Rectal smooth muscle tissue (tissue), 1 donor: ENCODE measurements at regions not wholly inside any gene's neighbourhood (a gene's known extent, or its start where the extent isn't known, plus 50 kb on each side); places are given as distances from the start of the nearest gene placed in this dataset.
"Not testable (repeated sequence)": the region's sequence is repeated elsewhere in the genome, so short reads cannot be mapped to it uniquely, and the experiment has no call there.

Experiments
- H3K27ac ChIP-seq: one replicate; pipeline ENCODE4 v1.7.0; 2013; ENCODE audit warnings: low read depth, low read length, inconsistent platforms
- H3K27me3 ChIP-seq: one replicate; pipeline ENCODE4 v1.7.0; 2013; ENCODE audit warnings: low read length; ENCODE audit not compliant: control insufficient read depth, insufficient read depth
- H3K36me3 ChIP-seq: one replicate; pipeline ENCODE4 v1.7.0; 2013; ENCODE audit warnings: low read length; ENCODE audit not compliant: control insufficient read depth, insufficient read depth
- H3K4me1 ChIP-seq: one replicate; pipeline ENCODE4 v1.7.0; 2013; ENCODE audit warnings: low read length; ENCODE audit not compliant: control insufficient read depth, insufficient read depth
- H3K4me3 ChIP-seq: one replicate; pipeline ENCODE4 v1.7.0; 2013; ENCODE audit warnings: low read length
- H3K9ac ChIP-seq: one replicate; pipeline ENCODE4 v1.7.0; 2013; ENCODE audit warnings: low read length

DNA sequence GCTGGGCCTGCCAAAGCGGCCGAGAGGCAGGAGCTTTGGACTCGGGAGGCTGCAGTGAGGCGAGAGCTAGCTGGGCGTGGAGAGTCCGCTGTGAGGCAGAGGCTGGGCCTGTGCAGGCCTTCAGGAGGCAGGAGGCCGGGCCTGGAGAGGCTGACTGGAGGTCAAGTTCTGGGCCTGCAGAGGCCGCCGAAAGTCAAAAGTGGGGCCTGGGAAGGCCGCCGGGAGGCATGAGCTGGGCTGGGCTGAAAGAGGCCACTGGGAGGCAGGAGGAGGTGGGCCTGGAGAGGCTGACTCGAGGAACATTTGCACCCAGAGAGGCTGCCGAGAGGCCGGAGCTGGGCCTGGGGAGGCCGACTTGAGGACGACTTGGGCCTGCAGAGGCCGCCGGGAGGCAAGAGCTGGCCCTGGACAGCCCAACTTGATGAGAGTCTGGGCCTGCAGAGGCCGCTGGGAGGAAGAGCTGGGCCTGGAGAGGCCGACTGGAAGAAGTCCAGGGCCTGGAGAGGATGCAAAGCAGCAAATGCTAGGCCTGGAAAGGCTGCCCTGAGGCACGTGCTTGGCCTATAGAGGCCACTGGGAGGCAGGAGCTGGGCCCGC lies 72.7 kb upstream of the COBL start:
- H3K9ac ChIP-seq, H3K4me1 ChIP-seq, H3K27me3 ChIP-seq, H3K36me3 ChIP-seq, H3K27ac ChIP-seq, H3K4me3 ChIP-seq: not testable (repeated sequence)

DNA sequence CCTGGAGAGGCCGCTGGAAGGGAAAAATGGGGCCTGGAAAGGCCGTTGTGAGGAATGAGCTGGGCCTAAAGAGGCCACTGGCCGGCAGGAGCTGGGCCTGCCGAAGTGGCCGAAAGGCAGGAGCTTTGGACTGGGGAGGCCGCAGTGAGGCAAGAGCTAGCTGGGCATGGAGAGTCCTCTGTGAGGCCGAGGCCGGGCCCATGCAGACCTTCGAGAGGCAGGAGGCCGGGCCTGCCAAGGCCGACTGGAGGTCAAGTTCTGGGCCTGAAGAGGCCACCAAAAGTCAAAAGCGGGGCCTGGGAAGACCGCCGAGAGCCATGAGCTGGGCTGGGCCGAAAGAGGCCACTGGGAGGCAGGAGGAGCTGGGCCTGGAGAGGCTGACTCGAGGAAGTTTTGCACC lies 71.6 kb upstream of the COBL start:
- H3K4me3 ChIP-seq, H3K4me1 ChIP-seq, H3K36me3 ChIP-seq, H3K27me3 ChIP-seq, H3K27ac ChIP-seq, H3K9ac ChIP-seq: not testable (repeated sequence)

DNA sequence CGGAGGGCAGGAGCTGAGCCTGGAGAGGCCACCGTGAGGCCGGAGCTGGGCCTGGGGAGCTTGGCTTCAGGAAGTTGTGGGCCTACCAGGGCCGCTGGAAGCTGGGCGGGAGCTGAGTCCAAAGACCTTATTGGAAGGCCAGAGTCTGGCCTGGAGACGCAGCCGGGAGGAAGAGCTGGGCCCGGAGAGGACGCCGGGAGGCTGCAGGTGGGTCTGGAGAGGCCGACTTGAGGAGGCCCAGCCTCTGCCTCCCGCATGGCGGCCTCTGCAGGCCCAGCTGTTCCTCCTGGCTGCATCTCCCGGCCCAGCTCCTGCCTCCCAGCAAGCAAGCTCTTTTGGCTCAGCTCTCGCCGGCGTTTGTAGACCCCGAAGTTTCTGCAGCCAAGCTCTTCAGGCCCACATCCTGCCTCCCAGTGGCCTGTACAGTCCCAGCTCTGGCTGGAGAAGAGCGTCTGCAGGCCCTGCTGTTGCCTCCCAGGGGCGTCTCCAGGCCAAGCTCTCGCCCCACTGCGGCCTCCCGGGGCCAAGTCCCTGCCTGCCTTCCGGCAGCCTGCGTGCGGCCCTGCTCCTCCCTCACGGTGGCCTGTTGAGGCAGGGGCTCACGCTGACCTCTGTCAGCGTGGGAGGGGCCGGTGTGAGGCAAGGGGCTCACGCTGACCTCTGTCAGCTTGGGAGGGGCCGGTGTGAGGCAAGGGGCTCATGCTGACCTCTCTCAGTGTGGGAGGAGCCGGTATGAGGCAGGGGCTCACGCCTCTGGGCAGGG lies 70.4 kb upstream of the COBL start:
- H3K4me3 ChIP-seq, H3K36me3 ChIP-seq, H3K27ac ChIP-seq, H3K9ac ChIP-seq, H3K27me3 ChIP-seq, H3K4me1 ChIP-seq: not testable (repeated sequence)

DNA sequence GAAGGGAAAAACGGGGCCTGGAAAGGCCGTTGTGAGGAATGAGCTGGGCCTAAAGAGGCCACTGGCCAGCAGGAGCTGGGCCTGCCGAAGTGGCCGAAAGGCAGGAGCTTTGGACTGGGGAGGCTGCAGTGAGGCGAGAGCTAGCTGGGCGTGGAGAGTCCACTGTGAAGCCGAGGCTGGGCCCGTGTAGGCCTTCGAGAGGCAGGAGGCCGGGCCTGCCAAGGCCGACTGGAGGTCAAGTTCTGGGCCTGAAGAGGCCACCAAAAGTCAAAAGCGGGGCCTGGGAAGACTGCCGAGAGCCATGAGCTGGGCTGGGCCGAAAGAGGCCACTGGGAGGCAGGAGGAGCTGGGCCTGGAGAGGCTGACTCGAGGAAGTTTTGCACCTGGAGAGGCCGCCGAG lies 69.6 kb upstream of the COBL start:
- not testable (repeated sequence) for H3K27ac ChIP-seq, H3K4me3 ChIP-seq, H3K9ac ChIP-seq, H3K36me3 ChIP-seq, H3K4me1 ChIP-seq, H3K27me3 ChIP-seq

DNA sequence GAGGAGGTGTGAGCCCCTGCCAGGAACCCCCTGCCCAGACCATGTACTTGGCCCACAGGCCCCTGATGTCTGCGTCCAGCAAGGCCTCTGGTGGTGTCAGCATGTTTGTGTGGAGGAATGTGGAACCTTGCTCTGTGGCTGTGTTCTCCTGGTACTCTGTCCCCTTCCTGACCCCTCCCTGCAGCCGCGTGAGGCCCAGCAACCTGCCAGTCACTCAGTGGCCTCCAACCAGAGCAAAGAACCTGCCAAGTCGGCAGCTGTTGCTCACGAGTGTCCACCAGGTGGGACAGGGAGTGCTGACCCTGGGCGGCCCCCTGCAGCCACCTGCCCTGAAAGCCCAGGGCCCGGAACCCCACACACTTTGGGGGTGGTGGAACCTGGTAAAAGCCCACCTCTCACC lies 65.6 kb upstream of the COBL start:
- not testable (repeated sequence) for H3K36me3 ChIP-seq, H3K27ac ChIP-seq, H3K4me3 ChIP-seq, H3K4me1 ChIP-seq, H3K9ac ChIP-seq, H3K27me3 ChIP-seq

DNA sequence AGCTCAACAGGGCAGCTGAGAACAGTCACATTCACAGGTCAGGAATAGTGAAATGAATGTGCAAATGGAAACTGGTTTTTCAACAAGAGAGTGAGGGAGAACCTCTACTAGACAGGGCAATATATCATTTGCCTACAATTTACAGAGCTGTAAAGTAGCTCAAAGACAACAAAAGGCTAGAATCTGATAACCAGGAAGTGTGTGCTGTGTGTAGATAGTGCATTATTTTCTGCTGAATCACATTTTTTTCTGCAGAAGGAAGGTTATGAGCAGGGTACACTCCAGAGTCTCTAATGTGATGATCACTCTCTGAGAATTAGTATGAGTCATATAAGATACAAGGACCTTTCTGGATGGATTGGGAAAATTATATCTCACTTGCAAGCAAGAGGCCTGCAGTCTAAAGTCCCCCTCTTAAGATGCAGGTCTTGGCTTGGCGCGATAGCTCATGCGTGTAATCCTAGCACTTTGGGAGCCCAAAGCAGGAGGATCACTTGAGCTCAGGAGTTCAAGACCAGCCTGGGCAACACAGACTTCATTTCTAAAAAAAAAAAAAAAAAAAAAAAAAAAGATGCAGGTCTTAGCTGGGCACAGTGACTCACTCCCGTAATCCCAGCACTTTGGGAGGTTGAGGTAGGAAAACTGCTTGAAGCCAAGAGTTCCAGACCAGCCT lies 59.9 kb upstream of the COBL start:
- no peak overlapping the region for H3K4me3 ChIP-seq
- H3K4me1 ChIP-seq: no peaks in the 10 kb centered on the region
- no peaks in the 10 kb centered on the region for H3K27me3 ChIP-seq
- H3K36me3 ChIP-seq: no peaks in the 10 kb centered on the region
- no peak overlapping the region for H3K27ac ChIP-seq
- H3K9ac ChIP-seq: no peak overlapping the region

DNA sequence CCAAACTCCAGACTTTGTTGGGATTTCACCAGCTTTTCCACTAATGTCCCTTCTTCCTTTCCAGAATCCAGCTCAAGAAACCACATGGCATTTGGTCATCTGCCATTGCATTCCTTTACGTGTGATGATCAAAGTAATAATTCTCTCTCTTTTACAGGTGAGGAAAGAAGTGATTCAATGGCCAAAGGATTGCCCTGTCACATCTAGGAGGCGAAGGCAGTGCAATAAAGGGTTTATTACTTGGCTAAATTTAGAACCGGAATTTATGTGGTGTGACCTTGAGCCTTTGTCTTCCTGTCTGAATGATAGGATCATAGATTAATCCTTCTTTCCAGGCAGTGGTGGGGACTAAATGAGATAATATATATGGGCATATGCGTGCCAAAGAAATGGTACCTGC lies 58.3 kb upstream of the COBL start:
- Histone ChIP-seq H3K9ac (no peak overlapping the region), H3K36me3 (no peaks in the 10 kb centered on the region), H3K4me3 (no peak overlapping the region), H3K27ac (no peak overlapping the region), H3K4me1 (no peaks in the 10 kb centered on the region), H3K27me3 (no peaks in the 10 kb centered on the region)

DNA sequence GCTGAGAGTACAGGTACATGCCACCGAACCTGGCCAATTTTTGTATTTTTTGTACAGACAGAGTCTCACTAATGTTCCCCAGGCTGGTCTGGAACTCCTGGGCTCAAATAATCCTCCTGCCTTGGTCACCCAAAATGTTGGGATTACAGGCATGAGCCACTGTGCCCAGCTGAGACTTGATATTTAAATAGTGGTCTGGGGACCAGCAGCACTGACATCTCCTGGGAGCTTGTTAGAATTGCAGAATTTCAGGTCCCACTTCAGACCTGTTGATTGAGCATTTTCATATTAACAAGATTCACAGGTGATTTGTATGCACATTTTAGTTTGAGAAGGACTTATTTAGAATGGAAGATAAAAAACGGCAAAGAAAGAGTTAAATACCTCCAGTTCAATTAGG lies 57.0 kb upstream of the COBL start:
- not testable (repeated sequence) for H3K9ac ChIP-seq, H3K36me3 ChIP-seq, H3K27ac ChIP-seq, H3K4me3 ChIP-seq, H3K4me1 ChIP-seq, H3K27me3 ChIP-seq

DNA sequence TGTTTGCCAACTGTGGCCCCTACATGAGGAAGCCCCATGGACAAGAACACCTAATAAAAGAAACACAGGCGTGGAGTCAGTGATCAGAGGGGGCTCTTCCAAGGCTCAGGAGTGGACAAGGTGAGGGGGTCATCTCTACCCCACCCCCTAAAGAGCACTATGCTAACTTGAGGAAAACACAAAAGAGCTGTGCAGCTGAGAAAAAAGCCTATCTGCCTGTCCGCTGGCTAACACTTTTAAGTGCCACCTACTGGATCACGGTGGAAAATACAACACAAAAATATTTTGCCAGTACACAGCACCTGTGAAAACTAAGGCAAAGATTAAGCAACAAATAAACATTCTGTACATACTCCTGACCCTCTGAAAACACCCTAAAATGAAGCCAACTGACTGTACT lies 53.1 kb upstream of the COBL start:
- no peaks in the 10 kb centered on the region for H3K36me3 ChIP-seq
- no peak overlapping the region for H3K27ac ChIP-seq
- no peaks in the 10 kb centered on the region for H3K27me3 ChIP-seq
- H3K9ac ChIP-seq: no peak overlapping the region
- H3K4me3 ChIP-seq: no peak overlapping the region
- H3K4me1 ChIP-seq: no peaks in the 10 kb centered on the region

DNA sequence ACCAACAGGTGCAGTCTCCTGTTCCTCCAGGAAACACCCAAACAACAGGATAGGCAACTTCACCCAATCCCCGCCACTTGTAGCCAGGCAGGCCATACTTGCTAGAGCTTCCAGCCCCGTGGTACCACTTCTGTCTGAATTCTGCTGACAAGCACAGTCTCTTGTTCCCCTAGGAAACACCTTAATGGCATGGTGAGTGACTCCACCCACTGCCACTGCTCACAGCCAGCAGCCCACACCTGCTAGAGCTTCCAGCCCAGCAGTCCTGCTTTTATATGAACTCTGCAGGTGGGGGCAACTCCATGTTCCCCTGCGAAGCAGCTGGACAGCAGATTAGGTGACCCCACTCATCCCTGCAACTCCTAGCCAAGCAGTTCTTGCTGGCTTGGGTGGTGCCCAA lies 52.6 kb upstream of the COBL start:
- not testable (repeated sequence) for H3K27ac ChIP-seq, H3K4me1 ChIP-seq, H3K27me3 ChIP-seq, H3K36me3 ChIP-seq, H3K9ac ChIP-seq, H3K4me3 ChIP-seq

DNA sequence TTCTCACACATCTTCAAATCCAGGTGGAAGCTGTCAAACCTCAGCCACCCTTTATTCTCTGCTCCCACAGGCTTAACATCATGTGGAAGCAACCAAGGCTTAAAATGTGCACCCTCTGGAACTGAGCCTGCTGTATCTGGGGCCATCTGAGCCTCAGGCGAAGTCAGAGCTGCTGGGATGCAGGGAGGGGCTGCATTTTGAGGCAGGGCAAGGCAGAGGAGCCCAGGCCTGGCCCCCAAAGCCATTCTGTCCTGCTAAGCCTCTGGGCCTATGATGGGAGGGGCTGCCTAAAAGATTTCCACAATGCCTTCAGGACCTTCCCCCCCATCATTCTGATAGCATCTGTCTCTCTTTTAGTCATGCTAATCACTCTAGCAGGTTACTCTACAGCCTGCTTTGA lies 51.7 kb upstream of the COBL start:
- Histone ChIP-seq H3K27ac (no peak overlapping the region), H3K27me3 (no peaks in the 10 kb centered on the region), H3K9ac (no peak overlapping the region), H3K36me3 (no peaks in the 10 kb centered on the region), H3K4me3 (no peak overlapping the region), H3K4me1 (no peaks in the 10 kb centered on the region)

DNA sequence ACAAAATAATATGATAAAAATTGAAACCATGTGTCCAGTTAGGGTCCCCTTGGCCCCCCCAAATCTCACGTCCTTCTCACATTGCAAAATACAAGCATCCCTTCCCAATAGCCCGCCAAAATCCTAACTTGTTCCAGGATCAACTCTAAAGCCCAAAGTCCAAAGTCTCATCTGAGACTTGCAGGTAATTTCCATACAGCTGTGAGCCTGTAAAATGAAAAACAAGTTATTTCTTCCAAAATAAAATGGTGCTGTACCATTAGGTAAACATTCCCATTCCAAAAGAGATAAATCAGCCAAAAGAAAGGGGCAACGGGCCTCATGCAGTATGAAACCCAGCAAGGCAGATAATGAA lies 51.0 kb upstream of the COBL start:
- Histone ChIP-seq H3K27ac (no peak overlapping the region), H3K9ac (no peak overlapping the region), H3K4me3 (no peak overlapping the region), H3K27me3 (no peaks in the 10 kb centered on the region), H3K4me1 (no peaks in the 10 kb centered on the region), H3K36me3 (no peaks in the 10 kb centered on the region)
